GM11168 (cell line): ENCODE measurements at regions not wholly inside any gene's neighbourhood (a gene's known extent, or its start where the extent isn't known, plus 50 kb on each side); places are given as distances from the start of the nearest gene placed in this dataset.

Source experiments
- in situ Hi-C: fragments of 300-500 bp; cut with MboI; formaldehyde crosslinking; loops from one replicate; pipeline ENCODE4 v1.12.0; 2022; ENCODE audit warnings: low sequenced_read_pairs; ENCODE audit not compliant: unreplicated experiment

- in situ Hi-C loops = no loop called here
These were observed 287.4 kb downstream of the BRD1 start for GRCh38 chr22:49540084-49540912.

GRCh38 chr22:49538006-49538405, 289.7 kb downstream of the BRD1 start:
- in situ Hi-C loops = no loop called here

- in situ Hi-C loops = no loop called here
These were observed 291.0 kb downstream of the BRD1 start for GRCh38 chr22:49536571-49537131.

GRCh38 chr22:49535527-49536125, 292.0 kb downstream of the BRD1 start:
- in situ Hi-C loops = no loop called here

- in situ Hi-C loops = no loop called here
These were observed 292.5 kb downstream of the BRD1 start for GRCh38 chr22:49535126-49535525.

GRCh38 chr22:49534386-49534785, 293.3 kb downstream of the BRD1 start:
- in situ Hi-C loops = no loop called here

GRCh38 chr22:49533886-49534285, 293.8 kb downstream of the BRD1 start:
- in situ Hi-C loops = no loop called here

- in situ Hi-C loops = no loop called here
These were observed 294.5 kb downstream of the BRD1 start for GRCh38 chr22:49532869-49533802.

- in situ Hi-C loops = no loop called here
These were observed 296.3 kb downstream of the BRD1 start for GRCh38 chr22:49531368-49531791.

- in situ Hi-C loops = no loop called here
These were observed 296.9 kb downstream of the BRD1 start for GRCh38 chr22:49530671-49531367.

- in situ Hi-C loops = no loop called here
These were observed 299.3 kb downstream of the BRD1 start for GRCh38 chr22:49528420-49528720.

GRCh38 chr22:49527611-49528419, 299.9 kb downstream of the BRD1 start:
- in situ Hi-C loops = no loop called here

GRCh38 chr22:49525801-49526535, 301.7 kb downstream of the BRD1 start:
- in situ Hi-C loops = no loop called here

GRCh38 chr22:49525360-49525759, 302.3 kb downstream of the BRD1 start:
- in situ Hi-C loops = no loop called here

- in situ Hi-C loops = no loop called here
These were observed 303.3 kb downstream of the BRD1 start for GRCh38 chr22:49524362-49524761.

GRCh38 chr22:49523374-49524008, 304.2 kb downstream of the BRD1 start:
- in situ Hi-C loops = no loop called here

GRCh38 chr22:49522582-49523373, 304.9 kb downstream of the BRD1 start:
- in situ Hi-C loops = no loop called here
